Cardiac muscle cell (in vitro differentiated cells and primary cell): ENCODE measurements at regions not wholly inside any gene's neighbourhood (a gene's known extent, or its start where the extent isn't known, plus 50 kb on each side); places are given as distances from the start of the nearest gene placed in this dataset.

Experiments used
- DNase-seq, 2 donors: peaks; one replicate each; pipeline versions ENCODE4 v3.0.0 to v3.0.0-alpha.2; 2010 to 2017; ENCODE audit warnings: low read depth in 1 of 2, low spot score in 1 of 2
- H3K27ac ChIP-seq: fragments of 200-600 bp; sonication (generic); 2 replicates; pipeline ENCODE4 v1.5.1; 2016
- H3K27me3 ChIP-seq: fragments of 200-600 bp; sonication (generic); 2 replicates; pipeline ENCODE4 v1.6.0; 2016; ENCODE audit warnings: control low read depth
- H3K36me3 ChIP-seq: fragments of 200-600 bp; sonication (generic); 2 replicates; pipeline ENCODE4 v1.5.1; 2016; ENCODE audit warnings: control low read depth
- H3K4me1 ChIP-seq: fragments of 200-600 bp; sonication (generic); 2 replicates; pipeline ENCODE4 v1.8.1; 2017; ENCODE audit warnings: low read depth, mild to moderate bottlenecking, mixed run types
- H3K4me3 ChIP-seq: fragments of 200-600 bp; sonication (generic); 2 replicates; pipeline ENCODE4 v1.5.1; 2016; ENCODE audit warnings: mild to moderate bottlenecking
- H3K9me3 ChIP-seq: fragments of 200-600 bp; sonication (generic); 2 replicates; pipeline ENCODE4 v1.5.1; 2017; ENCODE audit warnings: low read depth, mild to moderate bottlenecking, control low read depth
- CTCF ChIP-seq: IDR thresholded peaks from 2 replicates; pipeline ENCODE4 v1.5.1; 2012; ENCODE audit warnings: low read depth, mild to moderate bottlenecking, low read length

- no peak for DNase-seq
- no peak for TF ChIP-seq CTCF
- no peaks in the 10 kb centered on the region for H3K9me3 ChIP-seq
- no peak overlapping the region for H3K4me3 ChIP-seq
- H3K4me1 ChIP-seq, result no peaks in the 10 kb centered on the region
- H3K27ac ChIP-seq, result no peak overlapping the region
- H3K36me3 ChIP-seq, result no peaks in the 10 kb centered on the region
- no peaks in the 10 kb centered on the region for H3K27me3 ChIP-seq
Observed at GRCh38 chrX:125736008-125736729, 416.5 kb downstream of the TEX13C start.

- Histone ChIP-seq H3K4me3 (no peak overlapping the region), H3K9me3 (no peaks in the 10 kb centered on the region), H3K27me3 (no peaks in the 10 kb centered on the region), H3K36me3 (no peaks in the 10 kb centered on the region), H3K27ac (no peak overlapping the region), H3K4me1 (no peaks in the 10 kb centered on the region)
- no peak for TF ChIP-seq CTCF
- DNase-seq, result no peak
Observed at GRCh38 chrX:125742811-125743210, 423.1 kb downstream of the TEX13C start.

GRCh38 chrX:125744914-125745313 lies 421.2 kb downstream of the DCAF12L2 start:
- Histone ChIP-seq H3K27me3 (no peaks in the 10 kb centered on the region), H3K4me1 (no peaks in the 10 kb centered on the region), H3K4me3 (no peak overlapping the region), H3K27ac (no peak overlapping the region), H3K9me3 (no peaks in the 10 kb centered on the region), H3K36me3 (no peaks in the 10 kb centered on the region)
- no peak for TF ChIP-seq CTCF
- DNase-seq, result no peak

- Histone ChIP-seq H3K36me3 (no peaks in the 10 kb centered on the region), H3K27me3 (no peaks in the 10 kb centered on the region), H3K4me3 (no peak overlapping the region), H3K9me3 (peaks cover 3% of the 10 kb centered on the region), H3K27ac (no peak overlapping the region), H3K4me1 (no peaks in the 10 kb centered on the region)
- DNase-seq, result no peak
- no peak for TF ChIP-seq CTCF
Observed at GRCh38 chrX:125757794-125758564, 408.1 kb downstream of the DCAF12L2 start.

- Histone ChIP-seq H3K4me1 (no peaks in the 10 kb centered on the region), H3K27ac (no peak overlapping the region)
- TF ChIP-seq CTCF, result no peak
Observed at GRCh38 chrX:125758819-125759218, 407.3 kb downstream of the DCAF12L2 start.

More at GRCh38 chrX:125758819-125759218, 407.3 kb downstream of the DCAF12L2 start:
- H3K9me3 ChIP-seq, result peaks cover 3% of the 10 kb centered on the region
- no peak overlapping the region for H3K4me3 ChIP-seq
- no peak for DNase-seq
- no peaks in the 10 kb centered on the region for H3K36me3 ChIP-seq
- no peaks in the 10 kb centered on the region for H3K27me3 ChIP-seq
